Loucy (cell line): ENCODE measurements at regions not wholly inside any gene's neighbourhood (a gene's known extent, or its start where the extent isn't known, plus 50 kb on each side); places are given as distances from the start of the nearest gene placed in this dataset.

Experiments
- H2AFZ ChIP-seq: fragments of 200-600 bp; sonication (generic); 2 replicates; pipeline ENCODE4 v1.6.0; 2016; ENCODE audit warnings: antibody characterized with exemption, mild to moderate bottlenecking, low read length, moderate library complexity
- H3F3A ChIP-seq: fragments of 200-600 bp; 2 replicates; pipeline ENCODE4 v1.6.0; 2016; ENCODE audit warnings: antibody characterized with exemption, low read depth, mild to moderate bottlenecking
- H3K27me3 ChIP-seq: fragments of 200-600 bp; sonication (generic); 2 replicates; pipeline ENCODE4 v1.6.1; 2014; ENCODE audit warnings: low read length, mild to moderate bottlenecking; ENCODE audit not compliant: insufficient read depth, poor library complexity, severe bottlenecking
- H3K36me3 ChIP-seq: fragments of 200-600 bp; sonication (generic); 2 replicates; pipeline ENCODE4 v1.6.1; 2016; ENCODE audit warnings: low read length; ENCODE audit not compliant: insufficient read depth
- H3K4me1 ChIP-seq: fragments of 200-600 bp; sonication (generic); 2 replicates; pipeline ENCODE4 v1.5.1; 2014; ENCODE audit warnings: low read length, mild to moderate bottlenecking; ENCODE audit not compliant: insufficient read depth, poor library complexity, severe bottlenecking
- H3K4me2 ChIP-seq: fragments of 200-600 bp; sonication (generic); 2 replicates; pipeline ENCODE4 v1.6.0; 2014; ENCODE audit warnings: antibody characterized with exemption, low read length, low read depth, mild to moderate bottlenecking; ENCODE audit not compliant: poor library complexity, severe bottlenecking
- H3K4me3 ChIP-seq: fragments of 200-600 bp; sonication (generic); 2 replicates; pipeline ENCODE4 v1.5.1; 2014; ENCODE audit warnings: low read length, mild to moderate bottlenecking, mixed read lengths; ENCODE audit not compliant: poor library complexity, severe bottlenecking
- H3K79me2 ChIP-seq: fragments of 200-600 bp; sonication (generic); 2 replicates; pipeline ENCODE4 v1.6.1; 2014; ENCODE audit warnings: low read length; ENCODE audit not compliant: insufficient read depth
- H3K9ac ChIP-seq: fragments of 200-600 bp; sonication (generic); 2 replicates; pipeline ENCODE4 v1.6.0; 2014; ENCODE audit warnings: mild to moderate bottlenecking, low read depth, low read length, moderate library complexity; ENCODE audit not compliant: poor library complexity, severe bottlenecking
- H3K9me2 ChIP-seq: fragments of 200-600 bp; sonication (generic); replicated peaks from 2 replicates; pipeline ENCODE4 v1.6.1; 2016; ENCODE audit warnings: low read depth, low read length, mixed read lengths
- H3K9me3 ChIP-seq: fragments of 200-600 bp; sonication (generic); 2 replicates; pipeline ENCODE4 v1.6.1; 2014; ENCODE audit warnings: mild to moderate bottlenecking, antibody characterized with exemption, low read length, low read depth; ENCODE audit not compliant: insufficient read depth
- H4K20me1 ChIP-seq: fragments of 200-600 bp; sonication (generic); 2 replicates; pipeline ENCODE4 v1.6.0; 2014; ENCODE audit warnings: antibody characterized with exemption, low read length, mild to moderate bottlenecking; ENCODE audit not compliant: insufficient read depth, poor library complexity, severe bottlenecking
- EZH2phosphoT487 ChIP-seq: fragments of 200-600 bp; IDR thresholded peaks from 2 replicates; pipeline ENCODE4 v1.6.1; 2018; ENCODE audit warnings: antibody characterized with exemption, mild to moderate bottlenecking, moderate library complexity, borderline replicate concordance
- TF ChIP-seq, protein P1 (sequence below): fragments of 200-600 bp; sonication (generic); conservative IDR thresholded peaks from 2 replicates; pipeline ENCODE4 v1.5.1; 2014; ENCODE audit warnings: mild to moderate bottlenecking, antibody characterized with exemption, low read length

DNA sequence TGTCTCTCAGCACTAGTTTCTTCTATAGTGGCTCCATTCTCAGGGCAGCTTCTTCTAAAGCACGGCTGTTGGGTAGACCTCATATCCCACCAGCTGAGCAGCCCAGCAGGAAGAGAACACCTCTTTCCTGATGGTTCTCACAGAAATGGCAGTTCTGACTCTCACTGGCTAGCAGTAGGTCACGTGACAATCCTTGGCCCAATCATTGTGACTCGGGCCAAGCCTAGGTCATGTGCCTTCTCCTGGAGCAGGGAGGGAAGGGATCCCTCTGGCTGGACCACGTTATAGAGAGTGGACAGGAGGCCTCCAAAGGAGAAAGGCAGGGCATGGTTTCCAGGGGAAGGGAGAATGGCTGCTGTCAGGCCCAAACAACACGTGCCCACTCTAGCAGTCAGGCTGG is 149.1 kb downstream of the AACS start:
- no peaks in the 10 kb centered on the region for H3K36me3 ChIP-seq
- H3K4me2 ChIP-seq, result no peak overlapping the region
- no peaks in the 10 kb centered on the region for H3K4me1 ChIP-seq
- H3K9me3 ChIP-seq, result no peaks in the 10 kb centered on the region
- H3K9ac ChIP-seq, result no peak overlapping the region
- no peak for TF ChIP-seq EZH2phosphoT487
- TF ChIP-seq, protein P1, sequence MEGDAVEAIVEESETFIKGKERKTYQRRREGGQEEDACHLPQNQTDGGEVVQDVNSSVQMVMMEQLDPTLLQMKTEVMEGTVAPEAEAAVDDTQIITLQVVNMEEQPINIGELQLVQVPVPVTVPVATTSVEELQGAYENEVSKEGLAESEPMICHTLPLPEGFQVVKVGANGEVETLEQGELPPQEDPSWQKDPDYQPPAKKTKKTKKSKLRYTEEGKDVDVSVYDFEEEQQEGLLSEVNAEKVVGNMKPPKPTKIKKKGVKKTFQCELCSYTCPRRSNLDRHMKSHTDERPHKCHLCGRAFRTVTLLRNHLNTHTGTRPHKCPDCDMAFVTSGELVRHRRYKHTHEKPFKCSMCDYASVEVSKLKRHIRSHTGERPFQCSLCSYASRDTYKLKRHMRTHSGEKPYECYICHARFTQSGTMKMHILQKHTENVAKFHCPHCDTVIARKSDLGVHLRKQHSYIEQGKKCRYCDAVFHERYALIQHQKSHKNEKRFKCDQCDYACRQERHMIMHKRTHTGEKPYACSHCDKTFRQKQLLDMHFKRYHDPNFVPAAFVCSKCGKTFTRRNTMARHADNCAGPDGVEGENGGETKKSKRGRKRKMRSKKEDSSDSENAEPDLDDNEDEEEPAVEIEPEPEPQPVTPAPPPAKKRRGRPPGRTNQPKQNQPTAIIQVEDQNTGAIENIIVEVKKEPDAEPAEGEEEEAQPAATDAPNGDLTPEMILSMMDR, result no peak
- no peaks in the 10 kb centered on the region for H3K9me2 ChIP-seq
- H2AFZ ChIP-seq, result no peak overlapping the region
- no peaks in the 10 kb centered on the region for H3K79me2 ChIP-seq
- no peaks in the 10 kb centered on the region for H3F3A ChIP-seq
- no peaks in the 10 kb centered on the region for H3K27me3 ChIP-seq
- no peak overlapping the region for H3K4me3 ChIP-seq
- no peaks in the 10 kb centered on the region for H4K20me1 ChIP-seq

DNA sequence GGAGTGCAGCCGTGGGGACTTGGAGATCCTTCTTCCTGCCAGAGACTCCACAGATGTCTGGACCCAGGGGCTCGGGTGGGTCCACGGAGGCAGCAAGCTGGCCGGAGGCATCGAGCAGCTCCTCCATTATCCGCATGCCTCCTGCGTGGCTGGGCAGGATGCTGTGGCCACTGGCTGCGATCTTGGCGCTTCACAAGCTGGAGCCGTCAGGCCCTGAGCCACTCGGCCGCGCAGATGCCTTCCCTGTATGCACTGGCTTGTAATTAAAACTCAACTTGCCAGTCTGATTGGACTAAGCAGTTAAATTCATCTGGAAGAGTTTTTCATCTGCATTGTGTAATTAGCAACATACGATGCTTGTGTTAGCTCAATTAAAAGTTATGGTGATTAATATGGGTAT is 151.5 kb downstream of the AACS start:
- Histone ChIP-seq H3K4me1 (no peaks in the 10 kb centered on the region), H3K27me3 (no peaks in the 10 kb centered on the region)

DNA sequence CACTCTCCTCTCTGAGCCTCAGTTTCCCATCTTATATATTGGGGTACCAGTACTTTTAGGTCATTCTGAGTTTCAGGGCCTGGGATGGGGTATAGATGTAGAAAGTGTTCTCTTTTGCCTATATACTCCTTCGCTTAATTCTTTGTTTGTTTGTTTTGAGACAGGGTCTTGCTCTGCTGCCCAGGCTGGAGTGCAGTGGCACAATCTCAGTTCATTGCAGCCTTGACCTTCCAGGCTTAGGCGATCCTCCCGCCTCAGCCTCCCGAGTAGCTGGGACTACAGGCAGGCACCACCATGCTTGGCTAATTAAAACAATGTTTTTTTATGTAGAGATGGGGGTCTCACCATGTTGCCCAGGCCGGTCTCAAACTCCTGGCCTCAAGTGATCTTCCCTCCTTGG is 152.1 kb downstream of the AACS start:
- H3F3A ChIP-seq, result no peaks in the 10 kb centered on the region
- TF ChIP-seq EZH2phosphoT487, result no peak
- TF ChIP-seq, protein P1, result no peak
- no peaks in the 10 kb centered on the region for H3K9me2 ChIP-seq
- H3K4me2 ChIP-seq, result no peak overlapping the region
- H3K36me3 ChIP-seq, result no peaks in the 10 kb centered on the region
- no peak overlapping the region for H3K9ac ChIP-seq
- no peaks in the 10 kb centered on the region for H4K20me1 ChIP-seq
- no peaks in the 10 kb centered on the region for H3K27me3 ChIP-seq
- no peaks in the 10 kb centered on the region for H3K9me3 ChIP-seq
- no peak overlapping the region for H3K4me3 ChIP-seq
- no peaks in the 10 kb centered on the region for H3K79me2 ChIP-seq
- H3K4me1 ChIP-seq, result no peaks in the 10 kb centered on the region
- H2AFZ ChIP-seq, result no peak overlapping the region

More for the DNA sequence above, 151.5 kb downstream of the AACS start:
- H3K4me3 ChIP-seq, result no peak overlapping the region
- no peak overlapping the region for H2AFZ ChIP-seq
- no peaks in the 10 kb centered on the region for H3K36me3 ChIP-seq
- H3K4me2 ChIP-seq, result no peak overlapping the region
- TF ChIP-seq, protein P1, result no peak
- TF ChIP-seq EZH2phosphoT487, result no peak
- no peaks in the 10 kb centered on the region for H3K9me2 ChIP-seq
- H3K9ac ChIP-seq, result no peak overlapping the region
- no peaks in the 10 kb centered on the region for H4K20me1 ChIP-seq
- H3K9me3 ChIP-seq, result no peaks in the 10 kb centered on the region
- H3F3A ChIP-seq, result no peaks in the 10 kb centered on the region
- no peaks in the 10 kb centered on the region for H3K79me2 ChIP-seq
